ENCODE measurements at regions not wholly inside any gene's neighbourhood (a gene's known extent, or its start where the extent isn't known, plus 50 kb on each side); places are given as distances from the start of the nearest gene placed in this dataset.

GRCh38 chr11:128289048-128289447, 298.3 kb downstream of the ETS1 start:
- TF ChIP-seq CTCF (conservative IDR thresholded peaks at IDR 0.05; ENCODE audit: low read length): no peak
- TF ChIP-seq EZH2phosphoT487 (IDR thresholded peaks at IDR 0.05; ENCODE audit: borderline replicate concordance): no peak
